DMS153 treated with DMSO at 0.1 percent for 48 hours (cell line): ENCODE measurements at regions not wholly inside any gene's neighbourhood (a gene's known extent, or its start where the extent isn't known, plus 50 kb on each side); places are given as distances from the start of the nearest gene placed in this dataset.

Experiments
- DNase-seq: peaks from one replicate; lab custom pipeline; 2025; ENCODE audit not compliant: unreplicated experiment; lab: John Stamatoyannopoulos, UW

- no peak for DNase-seq
Observed at GRCh38 chr10:43712821-43713584, 64.3 kb upstream of the ZNF32 start.

GRCh38 chr10:43710772-43711471 is 62.2 kb upstream of the ZNF32 start:
- no peak for DNase-seq

GRCh38 chr10:43708262-43708661 is 59.6 kb upstream of the ZNF32 start:
- no peak for DNase-seq

GRCh38 chr10:43707770-43708169 is 59.1 kb upstream of the ZNF32 start:
- DNase-seq, result no peak

DNA sequence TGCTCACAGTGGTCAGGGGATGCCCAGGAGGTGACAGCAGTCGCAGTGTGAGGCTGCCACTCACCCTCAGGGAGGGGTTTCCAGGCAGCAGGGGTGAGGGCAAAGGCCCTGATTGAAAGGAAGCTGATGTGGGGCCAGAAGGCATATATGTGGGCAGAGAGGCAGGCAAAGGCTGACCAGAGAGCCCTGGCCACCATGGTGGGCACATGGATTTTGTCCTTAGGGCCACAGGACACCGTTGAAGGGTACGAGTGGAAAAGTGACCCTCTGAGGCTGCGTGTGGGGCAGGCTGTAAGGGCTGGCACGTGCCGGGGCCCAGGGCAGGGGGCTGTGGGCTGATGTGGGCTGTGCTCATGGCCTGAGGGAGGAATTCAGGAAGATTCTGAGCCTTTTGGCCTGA is 57.5 kb upstream of the ZNF32 start:
- DNase-seq, result no peak

- DNase-seq, result no peak
Observed at GRCh38 chr10:43703286-43703685, 54.6 kb upstream of the ZNF32 start.

DNA sequence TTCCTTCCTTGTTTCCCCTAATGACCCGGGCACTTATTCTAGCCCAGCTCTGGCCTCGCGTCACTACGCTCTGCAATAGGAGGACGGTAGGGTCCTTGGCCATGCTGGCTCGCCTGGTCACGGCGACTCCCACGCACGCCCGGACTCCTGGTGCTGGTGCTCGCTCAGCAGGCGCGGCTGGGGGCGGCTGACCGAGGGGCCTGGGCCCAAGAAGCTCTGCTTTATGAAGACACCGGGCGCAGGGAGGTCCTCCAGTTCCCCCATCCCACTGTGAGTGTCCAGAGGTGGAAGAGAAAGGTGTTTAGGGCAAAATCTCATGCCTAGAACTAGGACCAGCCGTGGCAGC is 54.2 kb upstream of the ZNF32 start:
- no peak for DNase-seq

DNA sequence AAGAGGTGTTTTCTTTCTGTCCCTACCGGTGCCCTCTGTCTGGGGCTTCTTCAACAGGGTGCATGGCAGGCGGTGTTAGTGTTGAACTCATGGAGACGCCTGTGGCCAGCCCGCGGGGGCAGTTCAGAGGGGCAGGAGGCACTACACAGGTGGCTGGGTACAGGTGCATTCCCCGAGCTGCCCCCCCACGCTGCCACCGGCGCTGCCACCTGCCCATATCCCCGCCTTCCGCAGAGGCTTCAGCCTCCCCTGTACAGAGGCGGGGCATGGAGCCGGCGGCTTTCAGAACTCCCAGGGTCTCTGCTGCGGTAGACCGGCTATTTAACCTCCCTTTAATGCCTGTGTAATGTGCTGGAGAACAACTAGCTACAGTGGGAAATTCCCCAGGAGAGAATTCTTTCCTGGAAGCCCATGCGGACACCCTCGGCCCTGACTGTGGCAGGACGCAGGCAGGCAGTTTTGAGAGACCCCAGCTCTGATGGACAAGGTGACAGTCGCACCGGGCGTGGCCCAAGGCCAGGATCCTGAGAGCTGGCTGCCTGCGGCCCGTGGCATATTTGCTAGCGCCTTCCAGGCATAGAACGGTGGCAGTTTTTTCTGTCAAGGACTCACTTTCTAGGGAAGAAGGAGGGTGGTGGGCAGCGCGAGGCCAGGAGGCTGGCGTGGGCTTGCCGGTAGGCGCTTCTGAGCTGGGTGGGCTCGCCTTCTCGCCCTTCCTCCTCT is 53.7 kb upstream of the ZNF32 start:
- no peak for DNase-seq

- no peak for DNase-seq
Observed at GRCh38 chr10:43701295-43701694, 52.6 kb upstream of the ZNF32 start.

GRCh38 chr10:43700306-43700705 is 51.6 kb upstream of the ZNF32 start:
- no peak for DNase-seq

GRCh38 chr10:43699516-43699915 is 50.8 kb upstream of the ZNF32 start:
- DNase-seq, result no peak
